Stomach (tissue), 8 donors: ENCODE measurements at regions not wholly inside any gene's neighbourhood (a gene's known extent, or its start where the extent isn't known, plus 50 kb on each side); places are given as distances from the start of the nearest gene placed in this dataset.
"Not testable (repeated sequence)": the region's sequence is repeated elsewhere in the genome, so short reads cannot be mapped to it uniquely, and the experiment has no call there.

Experiments
- DNase-seq, 2 donors: peaks; one replicate each; pipeline versions ENCODE4 v3.0.0 to v3.0.0-alpha.2; 2013 to 2019
- H3K27ac ChIP-seq, 5 donors: fragments of 200-600 bp in 4 of 5; sonication (generic) in 4 of 5; one replicate each; pipeline ENCODE4 v1.5.1; 2013 to 2019; ENCODE audit warnings: mild to moderate bottlenecking in 1 of 5, moderate library complexity in 1 of 5
- H3K27me3 ChIP-seq, 3 donors: fragments of 200-600 bp; sonication (generic); one replicate each; pipeline ENCODE4 v1.5.1; 2017 to 2019; ENCODE audit warnings: mixed run types in 1 of 3
- H3K36me3 ChIP-seq, 4 donors: fragments of 200-600 bp; sonication (generic); 1 replicate in 3 of 4; 2 replicates in 1 of 4; pipeline ENCODE4 v1.5.1; 2016 to 2019
- H3K4me1 ChIP-seq, 4 donors: fragments of 200-600 bp; sonication (generic); one replicate each; pipeline ENCODE4 v1.5.1; 2016 to 2019
- H3K4me3 ChIP-seq, 4 donors: fragments of 200-600 bp; sonication (generic) in 3 of 4; one replicate each; pipeline ENCODE4 v1.5.1; 2016 to 2019; ENCODE audit warnings: mild to moderate bottlenecking in 1 of 4
- H3K9me3 ChIP-seq, 4 donors: fragments of 200-600 bp; sonication (generic); one replicate each; pipeline ENCODE4 v1.5.1; 2016 to 2019
- EP300 ChIP-seq: sonication (generic); formaldehyde crosslinking; IDR thresholded peaks from one replicate; pipeline ENCODE4 v1.6.1; 2017; ENCODE audit warnings: antibody characterized with exemption
- POLR2A ChIP-seq, 4 donors: fragments of 450-650 bp; IDR thresholded peaks; one replicate each; pipeline ENCODE4 v1.6.1; 2016; ENCODE audit warnings: antibody characterized with exemption in 4 of 4, control low read depth in 2 of 4, mild to moderate bottlenecking in 1 of 4, moderate library complexity in 1 of 4
- POLR2AphosphoS5 ChIP-seq, 3 donors: sonication (generic); formaldehyde crosslinking; IDR thresholded peaks; one replicate each; pipeline ENCODE4 v1.6.1; 2016; ENCODE audit warnings: antibody characterized with exemption in 3 of 3
- WGBS, 5 donors: extraction: QIAGEN DNeasy Blood & Tissue Kit in 3 of 5; methylation state at CpG; one replicate each; pipeline versions ENCODE4 v1.1.5 to v1.1.7; 2013 to 2018; 5-methylcytosine and 5-hydroxymethylcytosine counted together
- intact Hi-C: fragments of 100-400 bp; cut with DNase I; formaldehyde crosslinking; loops from one replicate; pipeline ENCODE4 v1.15.1; 2023; ENCODE audit warnings: low total_unique reads
- TF ChIP-seq, protein P1 (sequence below), 7 experiments: fragments of 450-650 bp in 4 of 7; fragments of 200-600 bp in 3 of 7; sonication (generic) in 3 of 7; IDR thresholded peaks; one replicate each; pipeline ENCODE4 v1.5.1; 2016 to 2019; ENCODE audit warnings: antibody characterized with exemption in 7 of 7, control low read depth in 2 of 7, mild to moderate bottlenecking in 1 of 7
- donor health status: healthy with polysubstance abuse.
- donor health status: Bipolar disorder and iron deficiency.
- donor health status: healthy.

DNA sequence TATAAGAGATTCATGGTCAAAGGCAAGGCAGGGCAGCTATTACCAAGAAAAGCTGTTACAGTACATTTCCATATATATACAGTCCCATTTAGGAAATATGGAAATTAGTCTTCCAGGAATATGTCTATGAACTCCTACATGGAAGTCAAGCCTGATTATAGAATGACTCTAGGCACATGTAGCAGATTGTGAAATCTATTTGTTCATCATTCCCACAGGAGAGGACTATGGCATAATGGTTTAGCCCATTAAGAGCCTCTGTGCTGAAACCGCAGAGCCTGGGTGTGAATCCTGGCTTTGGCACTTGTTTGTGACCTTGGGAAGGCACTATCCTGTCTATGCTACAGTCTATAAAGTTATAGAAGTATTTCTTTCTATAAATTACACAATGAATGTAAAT lies 764.8 kb downstream of the RAPGEF2 start:
- DNase-seq: no peak
- TF ChIP-seq, protein P1, sequence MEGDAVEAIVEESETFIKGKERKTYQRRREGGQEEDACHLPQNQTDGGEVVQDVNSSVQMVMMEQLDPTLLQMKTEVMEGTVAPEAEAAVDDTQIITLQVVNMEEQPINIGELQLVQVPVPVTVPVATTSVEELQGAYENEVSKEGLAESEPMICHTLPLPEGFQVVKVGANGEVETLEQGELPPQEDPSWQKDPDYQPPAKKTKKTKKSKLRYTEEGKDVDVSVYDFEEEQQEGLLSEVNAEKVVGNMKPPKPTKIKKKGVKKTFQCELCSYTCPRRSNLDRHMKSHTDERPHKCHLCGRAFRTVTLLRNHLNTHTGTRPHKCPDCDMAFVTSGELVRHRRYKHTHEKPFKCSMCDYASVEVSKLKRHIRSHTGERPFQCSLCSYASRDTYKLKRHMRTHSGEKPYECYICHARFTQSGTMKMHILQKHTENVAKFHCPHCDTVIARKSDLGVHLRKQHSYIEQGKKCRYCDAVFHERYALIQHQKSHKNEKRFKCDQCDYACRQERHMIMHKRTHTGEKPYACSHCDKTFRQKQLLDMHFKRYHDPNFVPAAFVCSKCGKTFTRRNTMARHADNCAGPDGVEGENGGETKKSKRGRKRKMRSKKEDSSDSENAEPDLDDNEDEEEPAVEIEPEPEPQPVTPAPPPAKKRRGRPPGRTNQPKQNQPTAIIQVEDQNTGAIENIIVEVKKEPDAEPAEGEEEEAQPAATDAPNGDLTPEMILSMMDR (IDR thresholded peaks at IDR 0.05): no peak
- TF ChIP-seq EP300: no peak
- no peak for TF ChIP-seq POLR2AphosphoS5 (IDR thresholded peaks at IDR 0.05)
- no peak for TF ChIP-seq POLR2A (IDR thresholded peaks at IDR 0.05)
- no peak overlapping the region for H3K27ac ChIP-seq
- 78 to 98% (median 94%) methylated on average over 1 of the region's 1 CpG for WGBS, 5 donors
- H3K4me1 ChIP-seq: peaks cover 0 to 5% (median 0%) of the 10 kb centered on the region in 4 donors
- no peaks in the 10 kb centered on the region for H3K36me3 ChIP-seq
- no peak overlapping the region for H3K4me3 ChIP-seq
- no peaks in the 10 kb centered on the region for H3K9me3 ChIP-seq
- intact Hi-C loops: no loop called here
- H3K27me3 ChIP-seq: no peaks in the 10 kb centered on the region

DNA sequence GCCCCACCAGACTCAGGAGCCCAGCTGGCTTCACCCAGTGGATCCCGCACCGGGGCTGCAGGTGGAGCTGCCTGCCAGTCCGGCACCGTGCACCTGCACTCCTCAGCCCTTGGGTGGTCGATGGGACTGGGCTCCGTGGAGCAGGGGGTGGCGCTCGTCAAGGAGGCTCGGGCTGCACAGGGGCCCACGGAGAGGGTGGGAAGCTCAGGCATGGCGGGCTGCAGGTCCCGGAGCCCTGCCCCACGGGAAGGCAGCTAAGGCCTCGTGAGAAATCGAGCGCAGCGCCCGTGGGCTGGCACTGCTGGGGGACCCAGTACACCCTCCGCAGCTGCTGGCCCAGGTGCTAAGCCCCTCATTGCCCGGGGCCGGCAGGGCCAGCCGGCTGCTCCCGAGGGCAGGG lies 766.1 kb downstream of the RAPGEF2 start:
- H3K36me3 ChIP-seq, H3K4me3 ChIP-seq, H3K4me1 ChIP-seq, H3K27ac ChIP-seq, H3K9me3 ChIP-seq, DNase-seq, H3K27me3 ChIP-seq, intact Hi-C loops: not testable (repeated sequence)
- WGBS, 5 donors: 95 to 97% (median 96%) methylated on average over 6 to 23 of the region's 23 CpGs

DNA sequence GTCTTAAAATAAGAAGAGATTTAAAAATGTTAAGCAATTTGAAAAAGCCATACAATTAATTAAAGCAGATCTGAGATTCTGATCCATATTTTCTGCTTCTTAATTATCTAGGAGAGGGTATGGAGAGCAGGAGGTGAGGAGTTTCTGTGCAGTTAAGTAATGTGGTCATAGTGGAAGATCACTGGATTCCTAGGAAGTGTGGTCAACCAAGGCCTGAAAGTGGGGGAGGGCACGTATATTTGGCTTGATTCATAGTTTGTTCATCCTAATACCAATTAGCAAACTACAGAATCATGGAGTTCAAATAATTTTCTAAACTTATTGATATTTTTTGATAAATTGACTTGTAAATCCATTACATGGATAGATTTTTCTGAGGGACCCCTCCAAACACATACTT lies 768.3 kb downstream of the RAPGEF2 start:
- no peaks in the 10 kb centered on the region for H3K36me3 ChIP-seq
- H3K27me3 ChIP-seq: no peaks in the 10 kb centered on the region
- H3K27ac ChIP-seq: no peak overlapping the region
- TF ChIP-seq POLR2A (IDR thresholded peaks at IDR 0.05) (no peak), EP300 (no peak), POLR2AphosphoS5 (IDR thresholded peaks at IDR 0.05) (no peak)
- TF ChIP-seq, protein P1 (IDR thresholded peaks at IDR 0.05): no peak
- WGBS, 5 donors: 79 to 92% (median 87%) methylated on average over 1 of the region's 1 CpG
- peaks cover 0 to 5% (median 0%) of the 10 kb centered on the region in 4 donors for H3K4me1 ChIP-seq
- no peak for DNase-seq
- intact Hi-C loops: no loop called here
- H3K9me3 ChIP-seq: no peaks in the 10 kb centered on the region
- H3K4me3 ChIP-seq: no peak overlapping the region

DNA sequence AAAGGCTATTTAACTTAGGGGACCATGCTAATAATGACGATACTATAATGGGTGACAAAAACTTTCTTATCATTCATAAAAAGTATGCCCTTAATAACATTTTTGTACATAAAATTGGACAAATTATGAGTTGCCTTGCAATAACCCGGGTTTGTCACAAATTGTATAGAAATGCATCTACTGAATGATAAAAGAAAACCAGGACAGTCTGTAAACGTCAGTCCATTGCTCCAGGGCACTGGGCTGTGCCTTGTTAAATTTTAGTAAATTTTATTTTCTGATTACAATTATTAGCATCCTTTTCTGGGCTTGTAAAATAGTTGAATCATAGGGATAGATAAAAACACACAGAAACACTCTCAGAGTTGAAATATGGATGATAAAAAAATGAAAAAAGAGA lies 778.3 kb downstream of the RAPGEF2 start:
- Histone ChIP-seq H3K4me1 (no peaks in the 10 kb centered on the region), H3K27me3 (no peaks in the 10 kb centered on the region), H3K9me3 (no peaks in the 10 kb centered on the region), H3K27ac (no peak overlapping the region), H3K36me3 (no peaks in the 10 kb centered on the region), H3K4me3 (no peak overlapping the region)
- intact Hi-C loops: no loop called here
- TF ChIP-seq, protein P1 (IDR thresholded peaks at IDR 0.05): no peak
- TF ChIP-seq EP300 (no peak), POLR2A (IDR thresholded peaks at IDR 0.05) (no peak), POLR2AphosphoS5 (IDR thresholded peaks at IDR 0.05) (no peak)
- WGBS, 5 donors: 72 to 89% (median 78%) methylated on average over 3 of the region's 3 CpGs
- no peak for DNase-seq

DNA sequence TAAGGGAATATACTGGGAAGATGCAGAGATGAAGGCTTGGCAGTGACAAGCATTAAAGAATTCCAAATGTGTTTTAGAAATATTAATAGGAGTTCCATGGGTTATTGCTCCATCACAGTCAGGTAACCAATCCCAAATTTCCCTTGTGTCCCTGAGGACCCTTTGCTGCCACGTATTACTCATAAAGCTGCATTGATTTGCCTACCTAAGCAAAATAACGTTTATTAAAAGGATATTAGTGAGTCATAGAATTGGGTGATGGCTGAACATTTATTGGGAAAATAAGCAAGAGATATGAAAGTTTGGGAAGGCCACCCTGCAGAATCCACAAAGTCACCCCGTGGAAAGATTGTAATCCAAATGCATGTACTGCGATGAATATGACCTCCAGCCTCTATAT lies 782.1 kb downstream of the RAPGEF2 start:
- Histone ChIP-seq H3K36me3 (no peaks in the 10 kb centered on the region), H3K27me3 (no peaks in the 10 kb centered on the region), H3K27ac (no peak overlapping the region), H3K4me1 (no peaks in the 10 kb centered on the region), H3K4me3 (no peak overlapping the region), H3K9me3 (no peaks in the 10 kb centered on the region)
- no peak for DNase-seq
- TF ChIP-seq POLR2AphosphoS5 (IDR thresholded peaks at IDR 0.05) (no peak), POLR2A (IDR thresholded peaks at IDR 0.05) (no peak), EP300 (no peak)
- TF ChIP-seq, protein P1 (IDR thresholded peaks at IDR 0.05): no peak
- intact Hi-C loops: no loop called here
- WGBS, 5 donors: 63 to 77% (median 68%) methylated on average over 4 of the region's 4 CpGs
